SK-N-SH (cell line): ENCODE measurements at regions not wholly inside any gene's neighbourhood (a gene's known extent, or its start where the extent isn't known, plus 50 kb on each side); places are given as distances from the start of the nearest gene placed in this dataset.
A peak's percentile ranks its signal among the peaks of the same experiment; 100 is the strongest.

Experiments used
- CTCF ChIA-PET: fragments of 300-600, 350-600 bp; formaldehyde crosslinking; extraction: SDS; loops from one replicate; lab custom pipeline; 2021; lab: Yijun Ruan, JAX
- POLR2A ChIA-PET: fragments of 350-600 bp; sonication (Branson Sonifier 250); formaldehyde crosslinking; extraction: SDS; loops from one replicate; lab custom pipeline; 2020; ENCODE audit warnings: antibody characterized with exemption, inconsistent platforms; lab: Yijun Ruan, JAX
- DNase-seq: peaks from one replicate; pipeline ENCODE4 v3.0.0; 2012
- H2AFZ ChIP-seq: fragments of 200-600 bp; sonication (generic); 2 replicates; pipeline ENCODE4 v1.8.1; 2016; ENCODE audit warnings: antibody characterized with exemption, mild to moderate bottlenecking, low read depth
- H3F3A ChIP-seq: fragments of 200-600 bp; sonication (generic); replicated peaks from 2 replicates; pipeline ENCODE3; 2016; ENCODE audit warnings: antibody characterized with exemption, mild to moderate bottlenecking; ENCODE audit not compliant: insufficient read depth
- H3K27ac ChIP-seq, 2 experiments: fragments of 200-500 bp in 1 of 2; fragments of 200-600 bp in 1 of 2; sonication (Bioruptor generic) in 1 of 2; sonication (generic), shearing (Covaris generic) in 1 of 2; 2 replicates each; pipeline versions ENCODE4 v1.5.1 to v1.6.1; 2014 to 2016; ENCODE audit warnings: low read depth in 2 of 2, inconsistent platforms in 1 of 2, low read length in 1 of 2, mild to moderate bottlenecking in 1 of 2, mixed read lengths in 1 of 2
- H3K27me3 ChIP-seq: fragments of 200-600 bp; sonication (generic), shearing (Covaris generic); 2 replicates; pipeline ENCODE4 v1.6.1; 2016; ENCODE audit warnings: mixed run types; ENCODE audit not compliant: insufficient read depth
- H3K36me3 ChIP-seq, 2 experiments: fragments of 200-500 bp in 1 of 2; fragments of 200-600 bp in 1 of 2; sonication (Bioruptor generic) in 1 of 2; sonication (generic) in 1 of 2; replicated peaks in 1 of 2; 2 replicates each; pipeline versions ENCODE3 to v1.5.1; 2014 to 2016; ENCODE audit warnings: low read length in 1 of 2, mild to moderate bottlenecking in 1 of 2; ENCODE audit not compliant: insufficient read depth in 2 of 2, control insufficient read depth in 1 of 2
- H3K4me1 ChIP-seq, 2 experiments: fragments of 200-500 bp in 1 of 2; fragments of 200-600 bp in 1 of 2; sonication (Bioruptor generic) in 1 of 2; sonication (generic), shearing (Covaris generic) in 1 of 2; 2 replicates each; pipeline versions ENCODE4 v1.5.1 to v1.6.1; 2014 to 2016; ENCODE audit warnings: low read depth in 1 of 2, low read length in 1 of 2, mixed run types in 1 of 2; ENCODE audit not compliant: insufficient read depth in 2 of 2, control insufficient read depth in 1 of 2
- H3K4me2 ChIP-seq: fragments of 200-600 bp; sonication (generic), shearing (Covaris generic); 2 replicates; pipeline ENCODE4 v1.6.1; 2017; ENCODE audit warnings: mixed run types
- H3K4me3 ChIP-seq, 2 experiments: fragments of 200-500 bp in 1 of 2; fragments of 200-600 bp in 1 of 2; sonication (Bioruptor generic) in 1 of 2; sonication (generic), shearing (Covaris generic) in 1 of 2; 2 replicates each; pipeline versions ENCODE4 v1.5.1 to v1.8.1; 2014 to 2016; ENCODE audit warnings: low read depth in 2 of 2, inconsistent platforms in 1 of 2, low read length in 1 of 2, mild to moderate bottlenecking in 1 of 2, mixed read lengths in 1 of 2, moderate library complexity in 1 of 2
- H3K79me2 ChIP-seq: fragments of 200-600 bp; sonication (generic); 2 replicates; pipeline ENCODE4 v1.8.1; 2017; ENCODE audit warnings: mild to moderate bottlenecking; ENCODE audit not compliant: insufficient read depth
- H3K9ac ChIP-seq: fragments of 200-600 bp; sonication (generic); 2 replicates; pipeline ENCODE4 v1.6.1; 2017; ENCODE audit warnings: mixed run types
- H3K9me2 ChIP-seq: fragments of 200-600 bp; sonication (generic); 2 replicates; pipeline ENCODE4 v1.6.1; 2017; ENCODE audit warnings: mixed run types
- H3K9me3 ChIP-seq: fragments of 200-600 bp; sonication (generic); 2 replicates; pipeline ENCODE4 v1.6.1; 2017; ENCODE audit warnings: mixed run types, mild to moderate bottlenecking, moderate library complexity
- H4K20me1 ChIP-seq: fragments of 200-600 bp; sonication (generic); 2 replicates; pipeline ENCODE4 v1.6.1; 2017; ENCODE audit warnings: mild to moderate bottlenecking, mixed run types; ENCODE audit not compliant: insufficient read depth
- FOXM1 ChIP-seq: IDR thresholded peaks from 2 replicates; pipeline ENCODE4 v1.4.0; 2012; ENCODE audit warnings: low read depth, mild to moderate bottlenecking
- GATA2 ChIP-seq: sonication (generic); formaldehyde crosslinking; IDR thresholded peaks from 2 replicates; pipeline ENCODE4 v1.5.0; 2020; ENCODE audit warnings: mild to moderate bottlenecking, missing genetic modification reagents
- IRF3 ChIP-seq: fragments of 150-350 bp; IDR thresholded peaks from 2 replicates; pipeline ENCODE4 v1.6.1; 2016; ENCODE audit warnings: mild to moderate bottlenecking, low read depth, low read length
- MEF2A ChIP-seq: IDR thresholded peaks from 2 replicates; pipeline ENCODE4 v1.4.0; 2012; ENCODE audit warnings: low read depth, borderline replicate concordance
- NFIC ChIP-seq: IDR thresholded peaks from 2 replicates; pipeline ENCODE4 v1.4.0; 2012; ENCODE audit warnings: borderline replicate concordance
- NRF1 ChIP-seq: IDR thresholded peaks from 2 replicates; pipeline ENCODE4 v1.6.1; 2012; ENCODE audit warnings: low read depth, mild to moderate bottlenecking, low read length
- POLR2AphosphoS5 ChIP-seq: IDR thresholded peaks from 2 replicates; pipeline ENCODE4 v1.6.1; 2012; ENCODE audit warnings: low read depth, low read length
- RCOR1 ChIP-seq: fragments of 150-350 bp; IDR thresholded peaks from 2 replicates; pipeline ENCODE4 v1.6.1; 2017; ENCODE audit warnings: antibody characterized with exemption, low read length
- REST ChIP-seq: IDR thresholded peaks from 2 replicates; pipeline ENCODE4 v1.6.1; 2012; ENCODE audit warnings: mild to moderate bottlenecking, low read depth, low read length, moderate library complexity
- RFX5 ChIP-seq: IDR thresholded peaks from 2 replicates; pipeline ENCODE4 v1.6.1; 2012; ENCODE audit warnings: mild to moderate bottlenecking, improper control_type of control experiment, low read length
- RXRA ChIP-seq: IDR thresholded peaks from 2 replicates; pipeline ENCODE4 v1.4.0; 2012; ENCODE audit warnings: low read depth, mild to moderate bottlenecking, borderline replicate concordance
- SIN3A ChIP-seq: IDR thresholded peaks from 2 replicates; pipeline ENCODE4 v1.6.1; 2012; ENCODE audit warnings: low read depth, mild to moderate bottlenecking, low read length, moderate library complexity, borderline replicate concordance
- SMC3 ChIP-seq: IDR thresholded peaks from 2 replicates; pipeline ENCODE4 v1.6.1; 2012; ENCODE audit warnings: low read depth, low read length, improper control_type of control experiment
- TEAD4 ChIP-seq: IDR thresholded peaks from 2 replicates; pipeline ENCODE4 v1.4.0; 2012; ENCODE audit warnings: mild to moderate bottlenecking, borderline replicate concordance; ENCODE audit not compliant: insufficient read depth
- YY1 ChIP-seq: IDR thresholded peaks from 2 replicates; pipeline ENCODE4 v1.4.0; 2012; ENCODE audit warnings: low read depth, mild to moderate bottlenecking
- ZBTB33 ChIP-seq: IDR thresholded peaks from 2 replicates; pipeline ENCODE4 v1.4.0; 2012; ENCODE audit warnings: low read depth, borderline replicate concordance
- WGBS: methylation state at CpG from one replicate; pipeline ENCODE4 v1.1.6; 2017; ENCODE audit warnings: low lambda C conversion rate; 5-methylcytosine and 5-hydroxymethylcytosine counted together

- no peaks in the 10 kb centered on the region for H3K79me2 ChIP-seq
- 86% methylated on average over 6 of the region's 6 CpGs for WGBS
Observed at GRCh38 chr1:234551032-234551378, 59.0 kb downstream of the IRF2BP2 start.

More at GRCh38 chr1:234551032-234551378, 59.0 kb downstream of the IRF2BP2 start:
- no peak overlapping the region for H2AFZ ChIP-seq
- DNase-seq: no peak
- no peaks in the 10 kb centered on the region for H3K9me2 ChIP-seq
- CTCF ChIA-PET: interaction anchor here (1.0 to 2.0 kb wide), 6 partner anchors 8 to 51 kb away, joined by 3 to 8 read pairs (median 4); no protein-coding TSS in a partner anchor
- H4K20me1 ChIP-seq: no peaks in the 10 kb centered on the region
- H3K27ac ChIP-seq: peak overlapping the region in 1 of 2 experiments; percentile 66; a peak in 2 of 4 replicates
- H3K4me1 ChIP-seq: peaks cover 17 to 58% of the 10 kb centered on the region in 2 experiments
- POLR2A ChIA-PET: interaction anchor here (3.5 kb wide), 1 partner anchor 7 kb away, joined by 53 read pairs; no protein-coding TSS in a partner anchor
- no peaks in the 10 kb centered on the region for H3K27me3 ChIP-seq
- no peaks in the 10 kb centered on the region for H3K36me3 ChIP-seq
- H3K4me2 ChIP-seq: no peak overlapping the region
- no peak overlapping the region for H3K4me3 ChIP-seq
- TF ChIP-seq GATA2 (CRISPR knock-in tag): no peak
- TF ChIP-seq TEAD4: no peak
- no peak for TF ChIP-seq POLR2AphosphoS5
- TF ChIP-seq ZBTB33: no peak
- no peak for TF ChIP-seq YY1
- TF ChIP-seq SIN3A: no peak
- TF ChIP-seq NFIC: no peak
- no peak for TF ChIP-seq FOXM1
- TF ChIP-seq RFX5: no peak
- TF ChIP-seq NRF1: no peak
- TF ChIP-seq SMC3: no peak
- TF ChIP-seq IRF3: no peak
- no peak for TF ChIP-seq MEF2A
- no peak for TF ChIP-seq RXRA
- TF ChIP-seq RCOR1: no peak
- TF ChIP-seq REST: no peak
- H3K9me3 ChIP-seq: no peaks in the 10 kb centered on the region
- peaks cover 21% of the 10 kb centered on the region for H3F3A ChIP-seq
- no peak overlapping the region for H3K9ac ChIP-seq
